ENCODE measurements at regions not wholly inside any gene's neighbourhood (a gene's known extent, or its start where the extent isn't known, plus 50 kb on each side); places are given as distances from the start of the nearest gene placed in this dataset.

DNA sequence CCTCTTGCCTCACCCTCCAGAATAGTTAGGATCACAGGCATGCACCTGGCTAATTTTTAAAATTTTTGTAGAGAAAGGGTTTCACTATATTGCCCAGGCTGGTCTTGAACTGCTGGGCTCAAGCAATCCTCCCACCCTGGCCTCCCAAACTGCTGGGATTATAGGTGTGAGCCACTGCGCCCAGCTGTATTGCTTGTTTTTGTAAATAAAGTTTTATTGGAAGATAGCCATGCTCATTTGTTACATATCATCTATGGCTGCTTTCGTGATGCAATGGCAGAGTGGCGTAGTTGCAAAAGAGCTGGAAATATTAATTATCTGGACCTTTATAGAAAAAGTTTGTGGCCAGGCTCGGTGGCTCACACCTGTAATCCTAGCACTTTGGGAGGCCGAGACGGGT is 109.4 kb upstream of the SPRED2 start:
- TF ChIP-seq, protein P1, sequence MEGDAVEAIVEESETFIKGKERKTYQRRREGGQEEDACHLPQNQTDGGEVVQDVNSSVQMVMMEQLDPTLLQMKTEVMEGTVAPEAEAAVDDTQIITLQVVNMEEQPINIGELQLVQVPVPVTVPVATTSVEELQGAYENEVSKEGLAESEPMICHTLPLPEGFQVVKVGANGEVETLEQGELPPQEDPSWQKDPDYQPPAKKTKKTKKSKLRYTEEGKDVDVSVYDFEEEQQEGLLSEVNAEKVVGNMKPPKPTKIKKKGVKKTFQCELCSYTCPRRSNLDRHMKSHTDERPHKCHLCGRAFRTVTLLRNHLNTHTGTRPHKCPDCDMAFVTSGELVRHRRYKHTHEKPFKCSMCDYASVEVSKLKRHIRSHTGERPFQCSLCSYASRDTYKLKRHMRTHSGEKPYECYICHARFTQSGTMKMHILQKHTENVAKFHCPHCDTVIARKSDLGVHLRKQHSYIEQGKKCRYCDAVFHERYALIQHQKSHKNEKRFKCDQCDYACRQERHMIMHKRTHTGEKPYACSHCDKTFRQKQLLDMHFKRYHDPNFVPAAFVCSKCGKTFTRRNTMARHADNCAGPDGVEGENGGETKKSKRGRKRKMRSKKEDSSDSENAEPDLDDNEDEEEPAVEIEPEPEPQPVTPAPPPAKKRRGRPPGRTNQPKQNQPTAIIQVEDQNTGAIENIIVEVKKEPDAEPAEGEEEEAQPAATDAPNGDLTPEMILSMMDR (IDR thresholded peaks at IDR 0.05; ENCODE audit: control insufficient read depth, insufficient read depth, low read depth, low read length, missing control alignments), result no peak
- H3K4me3 ChIP-seq (ENCODE audit: control insufficient read depth, low read depth, low read length), result no peak overlapping the region
- DNase-seq (ENCODE audit: low read depth), result no peak

DNA sequence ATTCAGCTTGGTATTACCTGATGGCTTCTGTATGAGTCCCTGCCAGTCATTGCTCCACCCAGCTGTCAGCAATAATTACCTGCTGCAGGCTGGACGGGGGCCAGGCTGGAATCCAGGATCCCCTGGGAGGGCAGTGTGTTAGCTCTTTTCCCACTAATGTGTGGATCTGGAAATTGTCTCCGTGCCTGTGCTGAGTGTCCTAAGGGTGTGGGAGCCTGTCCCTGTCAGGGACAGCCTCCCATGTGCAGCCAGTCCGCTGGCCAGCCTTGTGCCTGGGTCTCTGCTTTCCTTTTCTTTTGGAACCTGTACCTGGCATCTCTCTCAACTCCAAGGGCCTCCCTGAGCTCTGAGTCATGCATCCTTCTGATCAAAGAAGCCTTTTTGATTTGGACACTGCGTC is 107.2 kb upstream of the SPRED2 start:
- TF ChIP-seq, protein P1 (IDR thresholded peaks at IDR 0.05; ENCODE audit: control insufficient read depth, insufficient read depth, low read depth, low read length, missing control alignments), result no peak
- no peak overlapping the region for H3K4me3 ChIP-seq (ENCODE audit: control insufficient read depth, low read depth, low read length)
- no peak for DNase-seq (ENCODE audit: low read depth)

DNA sequence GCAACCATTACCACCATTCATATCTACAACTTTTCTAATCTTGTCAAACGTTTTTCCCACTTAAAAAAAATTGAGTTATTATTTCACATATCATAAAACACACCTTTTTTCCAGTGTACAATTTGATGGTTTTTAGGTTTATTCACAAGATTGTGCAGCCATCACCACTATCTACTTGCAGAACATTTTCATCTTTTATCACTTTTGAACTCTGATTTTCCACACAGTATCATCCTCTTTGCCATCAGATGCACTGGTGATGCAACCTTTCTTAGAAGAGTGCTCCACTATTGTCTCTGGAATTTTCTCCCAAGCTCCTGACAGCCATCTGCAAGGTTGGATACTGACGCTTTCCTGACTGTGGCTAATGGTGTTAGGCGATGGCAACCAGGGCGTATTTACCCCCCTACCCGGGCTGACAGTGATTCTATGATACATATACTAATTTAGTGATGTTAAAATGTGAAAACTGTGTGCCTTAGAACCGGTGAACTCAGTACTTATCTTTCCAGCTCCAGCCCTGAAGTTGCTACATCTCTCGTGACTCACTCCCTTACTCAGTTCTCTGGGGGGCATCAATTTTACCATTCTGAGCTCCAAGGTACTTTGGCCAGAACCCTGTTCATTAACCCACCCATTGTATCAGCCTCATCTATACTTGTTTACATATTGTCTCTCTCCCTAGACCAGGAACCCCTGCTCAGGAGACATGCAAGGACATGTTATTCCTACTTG is 105.4 kb upstream of the SPRED2 start:
- TF ChIP-seq, protein P1 (IDR thresholded peaks at IDR 0.05; ENCODE audit: control insufficient read depth, insufficient read depth, low read depth, low read length, missing control alignments), result no peak
- DNase-seq (ENCODE audit: low read depth), result no peak
- H3K4me3 ChIP-seq (ENCODE audit: control insufficient read depth, low read depth, low read length), result no peak overlapping the region

DNA sequence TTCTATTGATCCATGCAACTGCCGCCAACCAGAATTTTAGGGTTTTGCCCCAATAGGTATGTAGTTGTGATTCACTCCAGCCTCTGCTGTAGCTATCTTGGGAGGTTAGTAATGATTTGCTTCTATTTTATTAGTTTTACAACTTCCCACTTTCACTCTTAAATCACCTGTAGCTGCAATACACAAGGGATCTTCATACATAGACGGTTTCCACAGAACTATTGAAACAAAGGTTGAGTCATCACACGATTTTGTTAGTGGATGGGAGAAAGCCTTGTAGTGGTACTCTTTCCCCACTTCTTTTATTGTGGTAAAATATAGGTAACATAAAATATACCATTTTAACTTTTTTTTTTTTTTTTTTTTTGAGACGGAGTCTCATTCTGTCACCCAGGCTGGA is 104.2 kb upstream of the SPRED2 start:
- DNase-seq (ENCODE audit: low read depth), result no peak
- H3K4me3 ChIP-seq (ENCODE audit: control insufficient read depth, low read depth, low read length), result no peak overlapping the region
- TF ChIP-seq, protein P1 (IDR thresholded peaks at IDR 0.05; ENCODE audit: control insufficient read depth, insufficient read depth, low read depth, low read length, missing control alignments), result no peak

DNA sequence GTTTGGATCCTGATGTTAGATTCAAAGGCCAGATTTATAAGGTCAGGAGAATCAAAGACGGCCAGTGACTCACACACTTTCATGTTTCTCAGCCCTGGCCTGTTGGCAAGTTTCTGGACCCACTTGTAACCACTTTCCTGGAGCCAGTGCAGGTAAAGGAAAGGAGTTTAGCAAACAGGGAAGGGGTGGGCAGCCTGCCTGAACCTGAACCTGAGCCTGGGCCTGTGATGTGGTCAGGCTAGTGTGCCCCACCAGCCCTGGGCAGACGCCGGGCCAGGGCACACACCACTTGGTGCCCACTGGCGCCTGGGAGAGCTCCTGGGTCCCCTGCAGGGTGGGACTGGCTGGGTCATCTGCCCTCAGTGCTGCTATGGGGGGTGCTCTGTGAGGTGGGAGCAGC is 100.5 kb upstream of the SPRED2 start:
- DNase-seq (ENCODE audit: low read depth), result no peak
- TF ChIP-seq, protein P1 (IDR thresholded peaks at IDR 0.05; ENCODE audit: control insufficient read depth, insufficient read depth, low read depth, low read length, missing control alignments), result no peak
- no peak overlapping the region for H3K4me3 ChIP-seq (ENCODE audit: control insufficient read depth, low read depth, low read length)

DNA sequence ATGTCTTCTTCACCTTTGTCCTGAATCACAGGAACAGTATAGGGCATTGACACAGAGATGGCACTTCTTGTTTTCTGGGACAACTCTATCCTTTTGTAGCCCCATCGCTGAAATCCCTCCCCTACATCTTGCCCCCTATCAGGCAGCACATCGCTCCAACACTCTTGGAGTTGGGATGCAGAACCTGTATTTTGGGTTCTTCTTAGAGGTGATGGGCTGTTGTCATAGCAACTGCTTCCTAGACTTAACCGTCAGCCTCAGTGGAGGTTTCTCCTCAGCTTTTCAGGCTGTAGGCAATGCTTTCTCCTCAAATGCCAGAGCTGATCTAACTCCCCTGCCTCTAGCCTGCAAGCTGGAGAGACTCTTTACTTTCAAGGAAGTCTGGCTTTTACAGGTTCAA is 99.9 kb upstream of the SPRED2 start:
- DNase-seq (ENCODE audit: low read depth), result no peak
- H3K4me3 ChIP-seq (ENCODE audit: control insufficient read depth, low read depth, low read length), result no peak overlapping the region
- TF ChIP-seq, protein P1 (IDR thresholded peaks at IDR 0.05; ENCODE audit: control insufficient read depth, insufficient read depth, low read depth, low read length, missing control alignments), result no peak
